Lung (tissue), 11 donors: ENCODE measurements at regions not wholly inside any gene's neighbourhood (a gene's known extent, or its start where the extent isn't known, plus 50 kb on each side); places are given as distances from the start of the nearest gene placed in this dataset.

ENCODE experiments used
- ATAC-seq: fragments of 200-7000 bp; cut with Tn5 transposase; one replicate; pipeline ENCODE4 v1.9.1; 2020; ENCODE audit warnings: moderate number of reproducible peaks; ENCODE audit not compliant: insufficient read depth, low FRiP score
- DNase-seq, 3 donors: peaks; one replicate each; pipeline ENCODE4 v3.0.0-alpha.2; 2013 to 2017
- H3K27ac ChIP-seq, 2 donors: one replicate each; pipeline ENCODE4 v1.5.1; 2013; ENCODE audit warnings: mild to moderate bottlenecking in 2 of 2, moderate library complexity in 2 of 2, control low read depth in 1 of 2, inconsistent platforms in 1 of 2, low read depth in 1 of 2, low read length in 1 of 2
- H3K27me3 ChIP-seq, 3 donors: one replicate each; pipeline ENCODE4 v1.5.1; 2013; ENCODE audit warnings: low read length in 2 of 3; ENCODE audit not compliant: control insufficient read depth in 3 of 3, insufficient read depth in 3 of 3
- H3K36me3 ChIP-seq, 4 donors: one replicate each; pipeline ENCODE4 v1.5.1; 2013; ENCODE audit warnings: low read length in 4 of 4, mild to moderate bottlenecking in 1 of 4, moderate library complexity in 1 of 4; ENCODE audit not compliant: control insufficient read depth in 4 of 4, insufficient read depth in 4 of 4
- H3K4me1 ChIP-seq, 5 donors: one replicate each; pipeline ENCODE4 v1.5.1; 2013; ENCODE audit warnings: low read length in 5 of 5, mild to moderate bottlenecking in 2 of 5, moderate library complexity in 1 of 5; ENCODE audit not compliant: control insufficient read depth in 5 of 5, insufficient read depth in 5 of 5
- H3K4me3 ChIP-seq: one replicate; pipeline ENCODE4 v1.5.1; 2013; ENCODE audit warnings: mild to moderate bottlenecking, control low read depth, moderate library complexity
- H3K9ac ChIP-seq, 2 donors: one replicate each; pipeline ENCODE4 v1.5.1; 2013; ENCODE audit warnings: low read length in 2 of 2, control low read depth in 1 of 2; ENCODE audit not compliant: insufficient read depth in 1 of 2
- H3K9me3 ChIP-seq, 4 donors: one replicate each; pipeline ENCODE4 v1.5.1; 2013; ENCODE audit warnings: low read length in 3 of 4, mild to moderate bottlenecking in 1 of 4, moderate library complexity in 1 of 4; ENCODE audit not compliant: control insufficient read depth in 4 of 4, insufficient read depth in 3 of 4
- WGBS, 2 donors: extraction: QIAGEN DNeasy Blood & Tissue Kit; methylation state at CpG; one replicate each; pipeline ENCODE4 v1.1.7; 2013; 5-methylcytosine and 5-hydroxymethylcytosine counted together
- TF ChIP-seq, protein P1 (sequence below): IDR thresholded peaks from 2 replicates; pipeline ENCODE4 v1.5.1; 2012; ENCODE audit warnings: mild to moderate bottlenecking; ENCODE audit errors: control extremely low read depth, extremely low read depth
- donor health status: control.
- donor health status: control.
- donor health status: Bipolar disorder and iron deficiency.
- donor health status: healthy.
- donor health status: DM: yes; HTN: yes; CAD: no.

DNA sequence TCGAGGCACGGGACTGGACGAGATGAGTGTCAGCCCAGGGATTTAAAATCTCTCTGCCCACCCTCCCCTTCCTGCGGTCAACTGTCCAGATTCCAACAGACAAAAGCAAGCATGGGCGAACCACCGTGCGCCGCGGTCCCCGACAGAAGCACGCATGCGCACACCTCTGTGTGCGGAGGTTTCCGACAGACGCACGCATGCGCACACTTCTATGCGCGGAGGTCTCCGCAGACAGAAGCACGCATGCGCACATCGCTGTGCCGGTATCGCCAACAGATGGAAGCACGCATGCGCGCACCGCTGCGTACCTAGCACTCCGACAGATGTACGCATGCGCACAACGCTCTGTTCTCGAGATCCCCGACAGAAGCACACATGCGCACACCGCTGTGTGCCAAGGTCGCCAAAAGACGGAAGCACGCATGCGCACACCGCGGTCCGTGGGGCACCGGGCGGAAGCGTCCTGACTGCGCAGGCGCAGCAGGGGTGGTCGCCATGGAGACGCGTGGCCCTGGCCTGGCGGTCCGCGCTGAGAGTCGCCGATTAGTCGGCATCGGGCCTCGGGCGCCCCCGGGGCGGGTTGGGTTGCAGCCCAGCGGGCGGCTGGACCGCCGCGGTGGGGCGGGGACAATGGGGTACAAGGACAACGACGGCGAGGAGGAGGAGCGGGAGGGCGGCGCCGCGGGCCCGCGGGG lies 57.4 kb upstream of the RPH3AL start:
- 2 to 3% methylated on average over 74 to 80 of the region's 80 CpGs for WGBS, 2 donors
- DNase-seq (peak; percentile 100), ATAC-seq (peak; percentile 67)
- TF ChIP-seq, protein P1, sequence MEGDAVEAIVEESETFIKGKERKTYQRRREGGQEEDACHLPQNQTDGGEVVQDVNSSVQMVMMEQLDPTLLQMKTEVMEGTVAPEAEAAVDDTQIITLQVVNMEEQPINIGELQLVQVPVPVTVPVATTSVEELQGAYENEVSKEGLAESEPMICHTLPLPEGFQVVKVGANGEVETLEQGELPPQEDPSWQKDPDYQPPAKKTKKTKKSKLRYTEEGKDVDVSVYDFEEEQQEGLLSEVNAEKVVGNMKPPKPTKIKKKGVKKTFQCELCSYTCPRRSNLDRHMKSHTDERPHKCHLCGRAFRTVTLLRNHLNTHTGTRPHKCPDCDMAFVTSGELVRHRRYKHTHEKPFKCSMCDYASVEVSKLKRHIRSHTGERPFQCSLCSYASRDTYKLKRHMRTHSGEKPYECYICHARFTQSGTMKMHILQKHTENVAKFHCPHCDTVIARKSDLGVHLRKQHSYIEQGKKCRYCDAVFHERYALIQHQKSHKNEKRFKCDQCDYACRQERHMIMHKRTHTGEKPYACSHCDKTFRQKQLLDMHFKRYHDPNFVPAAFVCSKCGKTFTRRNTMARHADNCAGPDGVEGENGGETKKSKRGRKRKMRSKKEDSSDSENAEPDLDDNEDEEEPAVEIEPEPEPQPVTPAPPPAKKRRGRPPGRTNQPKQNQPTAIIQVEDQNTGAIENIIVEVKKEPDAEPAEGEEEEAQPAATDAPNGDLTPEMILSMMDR: no peak
- Histone ChIP-seq H3K9me3 (no peaks in the 10 kb centered on the region), H3K4me1 (peaks cover 0 to 16% (median 0%) of the 10 kb centered on the region in 5 donors), H3K36me3 (peaks cover 0 to 2% (median 0%) of the 10 kb centered on the region in 4 donors), H3K27ac (peak overlapping the region; percentile 67 to 79), H3K4me3 (peak overlapping the region; percentile 67), H3K27me3 (no peaks in the 10 kb centered on the region), H3K9ac (peak overlapping the region; percentile 44 to 76)

DNA sequence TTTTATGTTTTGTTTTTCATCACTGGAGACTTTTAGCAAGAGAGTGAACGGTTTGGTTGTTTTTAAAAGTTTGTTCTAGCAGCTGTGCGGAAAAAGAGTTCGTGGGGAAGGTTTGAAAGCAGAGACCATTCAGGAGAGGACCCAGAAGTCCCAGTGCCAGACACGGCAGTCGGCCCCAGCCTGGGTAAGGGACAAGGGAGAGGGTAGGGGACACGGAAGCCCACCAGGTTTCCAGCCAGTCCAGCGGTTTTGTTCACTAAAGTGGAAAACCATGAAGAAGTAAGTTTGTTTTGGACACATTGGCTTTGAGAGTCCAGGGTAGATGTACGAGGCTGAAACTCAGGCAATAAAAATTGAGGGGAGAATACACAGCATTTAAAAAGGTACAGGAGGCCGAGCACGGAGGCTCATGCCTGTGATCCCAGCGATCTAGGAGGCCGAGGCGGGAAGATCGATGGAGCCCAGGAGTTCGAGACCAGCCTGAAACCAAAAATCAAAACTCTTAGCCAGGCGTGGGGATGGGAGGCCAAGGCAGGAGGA lies 56.8 kb upstream of the RPH3AL start:
- Histone ChIP-seq H3K9ac (peak overlapping the region in 1 of 2 donors; percentile 76), H3K27me3 (no peaks in the 10 kb centered on the region), H3K9me3 (no peaks in the 10 kb centered on the region), H3K36me3 (peaks cover 0 to 2% (median 0%) of the 10 kb centered on the region in 4 donors), H3K4me1 (peaks cover 0 to 16% (median 0%) of the 10 kb centered on the region in 5 donors), H3K27ac (peak overlapping the region; percentile 2 to 67), H3K4me3 (peak overlapping the region; percentile 24)
- 77 to 83% methylated on average over 16 of the region's 16 CpGs for WGBS, 2 donors
- no peak for ATAC-seq
- DNase-seq: no peak
- TF ChIP-seq, protein P1: no peak

DNA sequence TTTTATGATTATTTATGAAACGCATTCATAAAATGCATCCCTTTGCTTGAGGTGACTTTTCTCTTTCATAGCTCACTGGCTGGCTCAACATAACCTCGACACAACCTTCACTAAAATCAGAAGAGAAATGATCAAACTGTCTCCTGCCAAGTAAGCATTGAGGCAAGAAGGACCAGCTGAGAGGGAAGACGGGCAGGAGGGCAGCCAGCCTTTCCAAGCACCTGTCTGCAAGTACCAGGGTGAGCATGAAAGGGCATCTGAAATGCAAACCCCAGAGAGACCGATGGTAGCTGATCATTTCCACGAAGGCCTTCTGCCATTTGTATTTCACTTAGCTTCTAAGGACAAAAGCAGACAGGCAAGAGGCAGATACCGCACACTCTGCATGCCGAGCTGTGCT lies 52.1 kb upstream of the RPH3AL start:
- Histone ChIP-seq H3K27me3 (no peaks in the 10 kb centered on the region), H3K4me3 (no peak overlapping the region), H3K4me1 (peaks cover 0 to 6% (median 0%) of the 10 kb centered on the region in 5 donors), H3K9me3 (no peaks in the 10 kb centered on the region), H3K36me3 (no peaks in the 10 kb centered on the region), H3K9ac (no peak overlapping the region), H3K27ac (no peak overlapping the region)
- 85 to 90% methylated on average over 7 of the region's 7 CpGs for WGBS, 2 donors
- TF ChIP-seq, protein P1: no peak
- ATAC-seq (no peak), DNase-seq (no peak)
